Stimulated activated CD4-positive, alpha-beta T cell treated with anti-CD3 and anti-CD28 coated beads, Interleukin-4, amount 100 ng/mL, for 4 hours (primary cell): ENCODE measurements at regions not wholly inside any gene's neighbourhood (a gene's known extent, or its start where the extent isn't known, plus 50 kb on each side); places are given as distances from the start of the nearest gene placed in this dataset.

Experiments used
- DNase-seq, 2 experiments: peaks; one replicate each; pipeline ENCODE4 v3.0.0-alpha.2; 2020

DNA sequence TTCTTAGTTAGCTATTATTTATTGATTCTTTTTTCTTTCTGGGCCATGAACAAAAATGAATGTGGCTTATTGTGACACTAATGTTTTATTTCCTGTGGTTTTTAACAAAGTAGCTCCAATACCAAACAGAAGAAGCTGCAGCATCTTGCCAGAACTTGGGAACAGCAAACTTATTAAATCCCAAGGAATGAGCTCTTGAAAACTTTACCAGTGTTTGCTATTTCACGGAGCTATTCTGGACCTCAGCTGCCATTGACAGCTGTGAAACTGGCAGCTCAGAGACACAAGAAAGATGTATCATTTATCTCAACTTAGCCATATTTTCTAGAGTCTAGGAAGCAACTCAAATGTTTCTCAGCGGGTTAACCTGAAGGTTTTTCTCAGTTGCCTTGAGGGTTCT, 91.0 kb upstream of the NEUROD1 start:
- DNase-seq: no peak

DNA sequence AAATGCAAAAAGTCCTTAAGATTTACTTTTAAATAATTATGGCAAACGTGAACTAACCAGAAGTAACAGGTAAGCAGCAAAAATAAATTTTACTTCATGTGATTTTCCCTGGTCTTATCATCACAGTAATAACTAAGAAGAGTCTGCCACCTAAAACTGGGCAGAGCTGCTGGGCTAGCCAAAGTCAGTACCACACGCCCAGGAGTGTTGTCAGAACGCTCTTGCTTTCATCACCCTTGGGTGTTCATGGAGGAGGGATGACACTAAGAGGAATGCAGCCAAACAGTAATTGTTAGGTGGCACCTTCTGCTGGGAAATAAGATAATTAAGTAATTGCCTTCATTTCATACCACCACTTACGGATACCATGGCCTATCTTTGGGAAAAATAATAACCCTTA, 92.0 kb upstream of the NEUROD1 start:
- DNase-seq: no peak

DNA sequence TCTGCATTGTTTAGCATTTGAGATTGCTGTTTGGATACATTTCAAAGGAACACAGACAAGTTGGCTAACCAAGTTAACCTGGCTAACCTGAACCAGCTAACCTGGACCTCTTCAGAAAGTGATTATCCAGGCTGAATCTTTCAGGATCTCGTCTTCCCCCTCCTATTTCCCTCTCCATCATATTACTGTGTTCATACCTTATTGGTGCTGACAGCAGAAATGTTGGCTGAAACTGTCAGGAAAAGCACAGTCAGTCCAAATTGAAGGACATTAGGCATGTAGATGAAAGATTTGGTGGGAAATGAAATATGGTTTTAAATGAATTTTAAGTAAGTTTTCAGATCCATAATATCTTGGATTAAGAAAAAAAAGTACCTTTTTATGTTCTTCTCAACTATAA, 92.5 kb upstream of the NEUROD1 start:
- DNase-seq: no peak

DNA sequence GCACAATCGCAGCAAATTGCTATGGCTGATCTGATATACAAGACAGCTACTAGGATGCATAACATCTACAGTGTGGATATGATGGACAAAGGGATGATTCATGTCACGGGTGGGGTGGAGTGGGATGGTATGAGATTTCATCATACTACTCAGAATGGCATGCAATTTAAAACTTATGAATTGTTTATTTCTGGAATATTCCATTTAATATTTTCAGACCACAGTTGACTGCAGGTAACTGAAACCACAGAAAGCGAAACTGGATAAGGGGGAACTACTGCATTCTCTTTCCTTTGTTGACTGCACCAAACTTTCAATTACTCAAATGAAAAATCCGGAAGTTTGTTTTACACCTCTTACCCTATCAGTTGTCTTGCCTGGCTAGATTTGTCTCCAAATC, 94.4 kb upstream of the NEUROD1 start:
- DNase-seq: no peak

DNA sequence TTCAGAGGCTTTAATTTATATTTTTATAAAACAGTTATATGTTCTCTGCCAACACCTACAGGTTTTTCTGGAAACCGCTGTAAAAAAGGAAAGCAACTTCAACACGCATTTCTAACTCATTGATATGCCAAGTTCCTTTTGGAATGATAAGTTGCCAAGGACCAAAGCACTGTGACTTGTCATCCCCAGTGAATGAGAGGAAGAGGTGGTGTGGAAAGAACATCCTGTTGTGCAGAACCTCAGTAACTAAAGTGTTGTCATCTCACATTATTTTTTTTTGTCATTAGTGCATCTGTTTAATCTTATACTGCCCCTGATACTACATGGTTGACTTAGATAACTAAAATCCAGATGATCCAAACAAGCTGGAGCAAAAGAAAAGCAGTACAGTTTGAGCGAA, 96.0 kb upstream of the NEUROD1 start:
- DNase-seq: no peak

DNA sequence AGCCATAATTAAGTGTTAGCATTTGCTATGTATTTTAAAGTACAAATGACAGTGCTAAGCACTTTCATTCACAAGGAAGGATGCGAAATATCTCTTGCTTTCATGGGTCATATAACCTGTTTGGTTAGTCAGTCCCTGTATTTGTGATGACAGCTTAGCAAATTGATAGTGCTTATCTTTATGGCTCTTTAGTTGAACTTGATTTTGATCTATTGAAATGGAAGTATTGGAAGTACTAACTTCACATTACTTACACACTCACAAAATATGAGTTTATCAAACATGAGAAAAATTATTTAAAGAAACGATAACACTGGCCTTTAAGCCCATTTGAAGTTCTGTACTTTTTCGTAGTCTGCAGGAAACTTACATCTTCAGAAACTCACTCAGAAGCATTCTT, 97.4 kb upstream of the NEUROD1 start:
- DNase-seq: no peak

DNA sequence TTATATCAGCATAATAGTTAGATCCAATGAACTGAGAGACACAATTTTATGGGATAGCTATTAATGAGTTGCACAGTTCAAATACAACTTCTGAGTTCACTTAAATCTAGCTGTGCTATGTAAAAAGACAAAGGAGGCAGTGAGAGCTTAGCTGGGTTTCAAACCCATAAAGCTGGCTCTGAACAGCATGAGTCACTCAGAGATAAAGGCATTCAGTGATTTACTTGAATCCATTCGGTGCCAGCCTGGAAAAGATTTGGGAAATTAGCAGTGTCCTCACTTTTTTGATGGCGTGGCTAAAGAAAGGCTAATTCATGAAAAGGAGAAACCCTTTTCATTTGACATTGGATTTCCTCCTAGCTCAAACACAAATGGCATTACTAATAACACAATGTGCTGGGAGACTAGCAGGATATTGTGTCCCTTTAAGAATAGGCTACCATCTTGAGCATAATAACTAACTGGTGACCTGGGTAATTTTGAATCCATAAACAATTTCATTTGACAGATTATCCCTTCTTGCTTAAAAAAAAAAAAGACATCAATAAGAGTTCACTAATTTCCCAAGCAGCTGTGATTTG, 98.4 kb upstream of the NEUROD1 start:
- DNase-seq: no peak

DNA sequence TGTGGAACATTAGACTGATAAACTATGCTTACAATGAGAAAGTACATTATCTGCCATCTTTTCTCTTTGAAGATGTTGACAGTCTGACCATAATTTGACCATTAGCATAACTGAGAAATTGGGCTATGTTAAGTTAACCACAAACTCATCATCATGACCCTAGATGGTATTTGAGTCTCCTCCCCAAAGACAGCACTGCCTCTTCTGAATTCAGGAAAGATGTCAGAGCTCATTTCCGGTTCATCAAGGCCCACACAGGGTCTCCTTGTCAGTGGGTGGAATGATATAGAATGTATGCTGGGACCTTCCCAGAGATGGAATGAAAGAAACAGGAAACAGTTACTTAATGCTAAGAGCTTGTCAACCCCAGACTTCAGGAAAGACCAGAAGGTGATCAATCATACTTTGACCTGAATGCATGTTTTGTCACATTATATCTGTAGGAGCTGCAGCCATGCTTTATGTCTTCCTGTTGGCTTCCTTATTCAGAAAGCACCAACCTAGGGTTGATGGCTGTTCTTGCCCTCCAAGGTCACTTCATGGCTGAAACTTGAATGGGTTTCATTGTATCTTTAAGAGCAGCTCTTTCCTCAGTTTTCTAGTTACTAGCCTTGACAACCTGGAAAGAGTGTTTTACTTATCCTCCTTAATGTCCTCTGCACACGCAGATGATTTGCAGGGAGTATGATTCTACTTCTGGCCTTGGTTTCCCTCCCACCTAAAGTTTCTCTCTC, 99.1 kb upstream of the NEUROD1 start:
- DNase-seq: no peak

DNA sequence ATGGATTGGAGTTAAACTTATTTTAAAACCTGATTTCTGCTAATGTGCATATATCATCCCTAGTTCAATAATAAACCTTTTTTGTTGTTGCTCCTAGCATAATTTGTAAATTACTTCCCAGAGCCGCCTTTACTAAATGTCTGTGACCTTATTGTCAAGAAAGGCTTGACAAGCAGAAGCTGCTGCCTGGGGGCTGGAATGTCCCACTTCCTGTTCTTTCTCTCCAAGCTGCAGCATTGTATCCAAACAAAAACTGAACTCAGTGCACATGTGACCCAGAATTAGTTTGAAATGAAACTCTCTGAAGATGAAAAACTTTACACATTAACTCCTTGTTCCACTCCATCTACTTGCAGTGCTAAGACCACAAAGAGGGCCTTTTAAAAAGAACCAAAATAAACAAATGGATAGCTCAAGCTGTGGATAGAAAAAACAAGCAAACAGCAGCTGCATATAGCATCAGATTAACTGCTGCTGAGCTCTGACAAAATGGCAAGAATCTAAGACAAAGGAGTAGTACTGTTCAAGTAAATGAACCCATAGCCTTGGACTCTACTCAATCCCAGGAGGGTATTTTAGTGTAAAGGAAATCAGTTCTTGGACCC, 99.8 kb upstream of the NEUROD1 start:
- DNase-seq: no peak

DNA sequence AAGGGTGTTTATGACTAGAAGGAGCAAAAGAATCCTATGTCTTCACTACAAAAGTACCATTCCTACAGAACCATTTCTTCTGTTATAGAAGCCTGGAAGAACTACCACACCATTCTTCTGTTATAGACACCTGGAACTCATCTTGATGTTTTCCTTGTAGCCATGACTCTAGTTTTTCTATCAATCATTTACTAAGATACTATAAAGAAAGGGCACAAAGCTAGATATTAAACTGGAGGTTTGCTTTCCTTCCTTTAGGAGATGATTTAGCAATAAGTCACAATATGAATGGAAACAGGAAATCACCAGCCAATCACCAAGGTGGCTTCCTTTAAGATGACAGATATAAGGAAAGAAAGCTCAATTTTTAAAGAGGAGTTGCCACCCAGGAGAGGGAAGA, 100.3 kb upstream of the NEUROD1 start:
- no peak for DNase-seq

DNA sequence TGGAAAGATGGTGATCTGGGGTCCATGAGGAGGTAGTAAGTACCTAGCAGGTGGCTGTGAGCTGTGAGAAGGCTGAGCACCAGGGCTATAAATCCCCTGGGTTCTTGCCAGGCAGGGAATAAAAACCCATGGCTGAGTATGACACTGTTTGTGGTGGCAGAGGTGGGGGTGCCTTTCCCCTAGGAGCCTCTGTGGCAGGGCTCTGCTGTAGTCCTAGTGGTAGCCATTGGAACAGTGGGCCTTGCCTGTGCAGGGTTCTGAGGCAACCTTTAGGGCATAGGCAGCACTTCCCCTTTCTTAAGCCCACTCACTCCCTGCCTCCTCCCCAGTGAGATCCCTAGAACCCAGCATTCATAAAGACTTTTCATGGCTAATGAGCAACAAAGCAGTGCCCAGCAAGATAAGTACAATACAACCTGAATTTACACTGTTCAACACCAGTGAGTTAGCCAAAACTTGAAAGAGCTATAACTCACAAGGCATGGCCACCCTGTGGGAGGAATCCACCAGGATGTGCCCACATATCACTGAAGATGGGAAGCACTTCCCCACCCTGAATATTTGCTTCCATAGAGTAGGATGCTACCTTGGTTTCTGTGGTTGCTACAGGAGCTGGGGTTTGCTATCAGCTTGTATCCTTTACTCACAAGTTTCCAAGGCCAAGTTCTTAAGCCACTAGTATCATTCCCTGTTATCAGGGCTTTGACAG, 100.9 kb upstream of the NEUROD1 start:
- DNase-seq: no peak

DNA sequence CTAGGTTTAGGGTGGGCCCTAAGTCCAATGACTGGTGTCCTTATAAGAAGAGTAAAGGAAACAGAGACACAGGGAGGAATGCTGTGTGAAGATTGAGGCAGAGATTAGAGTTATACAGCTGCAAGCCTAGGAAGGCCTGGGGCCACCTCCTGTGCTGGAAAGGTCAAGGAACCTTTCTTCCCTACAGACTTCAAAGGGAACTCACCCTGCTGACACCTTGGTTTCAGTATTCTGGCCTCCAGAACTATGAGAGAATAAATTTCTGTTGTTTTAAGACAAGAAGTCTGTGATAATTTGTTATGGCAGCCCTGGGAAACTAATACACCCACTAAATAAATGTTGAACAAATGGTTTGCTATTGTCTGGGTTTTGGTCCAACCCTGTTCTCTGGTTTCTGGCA, 102.3 kb upstream of the NEUROD1 start:
- DNase-seq: no peak

DNA sequence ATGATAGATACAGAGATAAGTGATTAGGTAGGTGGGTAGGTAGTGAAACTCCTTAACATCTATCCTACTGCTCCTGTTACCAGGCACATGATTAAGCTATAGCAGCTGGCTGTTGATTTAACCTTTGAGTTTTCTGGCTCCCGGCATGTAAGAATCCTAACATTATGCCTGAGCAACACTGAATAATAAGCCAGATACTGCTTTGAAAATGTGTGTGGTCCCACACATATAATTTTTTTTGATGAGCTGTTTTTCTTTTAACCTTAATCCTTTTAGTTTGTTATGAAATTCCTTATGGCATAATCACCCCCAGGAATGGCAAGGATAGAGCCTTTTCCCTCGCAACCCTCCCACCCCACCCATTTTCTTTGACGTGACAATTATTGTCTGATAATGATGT, 104.2 kb upstream of the NEUROD1 start:
- no peak for DNase-seq

DNA sequence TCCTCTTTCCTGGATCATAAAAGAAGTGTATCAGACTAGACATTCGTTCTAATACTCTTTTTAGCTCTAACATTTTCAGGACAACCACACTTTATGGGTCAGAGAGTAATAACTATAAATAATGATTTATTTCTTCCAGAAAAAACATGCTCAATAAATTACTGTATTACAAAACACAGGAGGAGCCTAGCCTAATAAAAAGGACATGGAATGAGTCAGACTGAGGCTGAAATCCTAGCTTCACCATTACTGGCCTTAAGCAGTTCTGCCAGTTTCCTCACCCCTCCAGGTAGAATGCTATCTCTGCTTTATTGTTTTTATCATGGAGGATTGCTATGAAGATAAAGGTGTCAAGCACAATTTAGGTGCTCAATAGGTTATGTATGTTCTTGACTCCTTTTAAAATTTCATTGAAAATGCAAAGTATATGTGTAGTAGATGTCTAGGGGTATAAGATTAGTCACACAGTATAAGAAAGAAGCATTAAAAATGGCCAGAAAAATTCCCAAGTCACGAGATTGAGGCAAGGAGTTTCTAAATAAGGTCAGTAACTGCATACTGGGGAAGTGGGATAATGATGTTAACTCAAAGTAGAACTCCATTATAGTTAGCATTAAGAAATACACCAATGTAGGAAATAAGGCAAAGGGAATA, 105.5 kb upstream of the NEUROD1 start:
- DNase-seq: no peak

DNA sequence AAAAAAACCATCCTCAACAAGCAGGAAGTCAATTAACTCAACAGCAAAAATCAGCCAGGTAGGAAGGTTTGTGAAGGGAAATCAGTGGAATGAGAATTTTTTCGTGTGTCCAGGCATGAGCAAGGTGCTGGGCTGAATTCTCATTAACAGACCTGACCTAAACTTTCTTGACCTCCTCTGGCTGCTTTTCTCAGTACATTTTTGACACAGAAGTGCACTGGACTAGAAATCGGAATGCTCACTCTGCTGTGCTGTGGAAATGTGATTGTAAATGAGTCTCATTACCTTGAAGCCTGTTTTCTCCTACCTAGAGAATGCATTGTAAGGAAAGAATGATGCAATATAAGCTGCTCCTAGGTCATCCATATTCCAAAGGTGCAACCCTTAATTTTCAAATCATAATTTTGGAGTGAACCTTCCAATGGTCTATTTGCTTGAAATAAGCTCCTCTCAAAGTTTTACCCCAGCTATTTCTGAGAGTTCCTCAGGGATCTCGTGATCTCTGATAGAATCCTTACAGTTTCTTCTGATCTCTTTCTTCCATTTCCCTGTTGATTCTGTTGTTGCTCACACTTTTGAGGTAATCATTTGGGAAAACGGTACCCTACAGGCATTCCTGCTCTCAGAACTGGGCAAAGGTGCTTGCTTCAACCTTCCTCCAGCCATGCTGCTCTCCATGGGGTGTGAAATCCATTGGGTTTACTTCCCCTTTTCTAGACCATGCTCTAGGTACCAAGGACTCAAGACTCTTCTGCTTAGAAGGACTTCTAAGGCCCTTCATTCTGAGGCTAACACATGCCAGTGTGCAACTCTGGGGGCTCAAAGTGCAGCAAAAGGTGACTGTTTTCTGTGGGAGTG, 104.9 kb upstream of the ITPRID2 start:
- DNase-seq: no peak

DNA sequence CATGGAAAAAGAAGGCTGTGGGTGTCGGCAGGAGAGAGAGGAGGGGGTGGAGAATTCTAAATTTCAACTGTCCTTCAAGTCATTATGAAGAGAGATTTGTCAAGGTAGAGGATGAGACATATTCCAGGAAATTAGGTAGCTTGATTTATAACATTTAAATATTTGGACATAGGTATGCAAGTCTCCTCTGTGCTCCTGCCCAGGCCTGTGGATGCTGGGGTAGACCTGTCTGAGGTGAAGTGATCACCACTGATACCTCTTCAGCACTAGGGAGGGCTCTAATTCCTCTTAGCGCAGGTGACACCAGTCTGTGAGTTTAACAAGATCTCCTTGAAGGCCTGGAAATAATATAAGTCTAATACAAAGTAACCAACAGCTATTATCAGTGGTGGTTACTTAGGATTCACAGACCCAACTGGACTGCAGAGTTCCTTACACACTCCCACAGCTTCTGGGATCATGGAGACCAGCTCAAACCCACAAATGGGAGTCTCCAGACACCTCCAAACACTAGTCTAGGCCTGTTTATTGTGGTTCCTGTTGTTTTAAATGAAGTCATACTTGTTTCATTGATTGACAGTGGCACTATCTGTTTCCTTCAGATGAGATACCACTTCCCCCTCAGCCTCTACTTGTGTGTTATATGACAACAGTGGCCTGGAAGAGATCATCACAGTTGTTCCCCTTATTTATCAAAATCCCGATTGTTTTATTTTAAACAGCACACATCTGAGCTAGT, 104.1 kb upstream of the ITPRID2 start:
- DNase-seq: no peak

DNA sequence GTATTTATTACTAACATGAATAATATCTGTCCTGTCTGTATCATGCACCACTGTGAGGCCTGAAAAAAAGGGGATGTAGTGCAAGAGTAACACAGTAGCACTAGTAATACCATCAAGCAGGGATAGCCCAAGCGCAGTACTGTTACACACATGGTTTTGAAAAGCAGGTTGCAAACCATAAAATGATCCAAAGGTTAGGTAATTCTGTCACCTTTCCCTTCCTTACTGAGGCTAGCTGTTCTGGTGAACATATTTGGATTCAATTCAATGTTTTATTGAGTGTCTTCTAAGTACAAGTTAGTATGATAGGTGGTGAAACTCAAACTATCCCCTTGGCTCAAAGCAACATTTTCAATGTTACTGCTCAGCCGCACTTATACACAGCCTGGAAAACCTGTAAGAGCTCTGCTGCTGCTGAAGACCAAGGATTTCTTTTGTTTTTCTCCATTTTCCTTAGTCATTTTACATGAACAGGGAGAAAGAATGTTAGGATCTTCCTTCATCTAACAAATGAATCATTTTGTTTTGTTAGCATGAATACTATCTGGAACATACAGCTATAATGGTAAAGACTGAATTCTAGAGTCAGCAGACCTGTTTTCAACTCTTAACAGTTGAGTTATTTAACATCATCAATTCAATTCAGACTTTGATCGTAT, 102.5 kb upstream of the ITPRID2 start:
- no peak for DNase-seq

DNA sequence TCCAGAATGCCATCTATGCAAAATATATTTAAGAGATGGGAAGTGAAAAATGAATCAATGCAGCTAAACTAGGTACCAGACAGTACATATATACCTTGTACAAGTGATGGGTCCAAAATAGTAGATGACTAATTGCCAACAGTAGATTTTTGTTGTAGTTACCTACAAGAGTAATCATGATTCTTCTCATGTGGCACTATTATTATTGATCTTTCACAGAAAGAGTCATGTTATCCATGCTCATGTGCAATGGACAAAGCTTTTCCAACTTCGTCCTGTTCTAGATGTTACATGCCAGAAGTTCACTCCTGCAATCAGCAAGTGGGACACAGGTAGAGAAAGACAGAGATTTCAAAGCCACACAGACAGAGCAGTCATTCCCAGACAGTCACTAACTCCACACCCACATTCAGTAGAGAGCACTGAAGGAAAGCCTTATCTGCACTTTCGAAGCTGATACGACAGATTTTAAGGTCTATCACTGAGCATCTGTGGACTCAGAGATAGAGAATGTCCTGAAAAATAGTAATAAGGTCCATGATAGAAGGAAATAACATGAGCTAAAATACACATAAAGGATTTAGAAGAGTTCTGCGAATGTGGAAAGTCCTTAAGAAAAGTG, 101.6 kb upstream of the ITPRID2 start:
- no peak for DNase-seq

DNA sequence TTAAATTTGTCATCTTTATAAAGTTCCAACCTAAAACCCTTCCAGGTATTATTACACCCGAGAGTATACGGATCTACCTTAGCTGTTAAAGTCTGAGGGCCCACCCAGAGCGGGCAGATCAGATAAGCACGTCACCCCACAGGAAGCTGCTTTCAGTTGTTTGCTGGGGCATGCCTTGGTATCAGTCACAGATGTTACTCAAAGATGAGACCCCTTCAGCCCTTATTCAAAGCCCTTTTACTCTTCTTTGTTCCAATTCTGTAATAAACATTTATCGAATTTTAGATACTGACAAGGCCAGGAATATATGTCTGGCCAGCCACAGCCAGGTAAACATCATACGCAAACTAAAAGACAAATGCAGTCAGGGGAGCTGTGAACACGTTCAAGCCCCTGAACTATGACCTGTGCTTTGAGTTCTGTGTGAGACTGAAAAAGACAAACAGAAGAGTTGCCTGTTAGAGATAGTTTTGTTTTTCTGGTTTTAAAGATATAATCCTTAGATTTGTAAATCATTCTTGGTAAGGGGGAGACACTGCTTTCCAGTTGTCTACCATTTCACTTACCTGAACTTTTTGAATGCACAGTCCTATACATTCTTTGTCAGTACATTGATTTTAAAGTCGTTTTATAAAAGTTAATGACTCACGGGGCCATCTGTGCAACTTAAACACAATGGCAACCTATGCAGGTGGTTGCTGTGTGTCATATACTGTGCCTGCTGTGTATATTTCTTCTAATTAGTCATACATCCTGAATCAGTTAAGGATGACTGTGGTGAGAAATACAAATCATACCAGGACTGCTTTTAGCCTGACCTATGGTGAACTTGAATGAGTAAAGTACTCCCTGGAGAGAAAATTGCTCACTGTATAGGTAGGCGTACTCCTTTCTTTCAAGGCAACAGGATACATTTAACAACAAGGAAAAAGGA, 100.5 kb upstream of the ITPRID2 start:
- DNase-seq: no peak

DNA sequence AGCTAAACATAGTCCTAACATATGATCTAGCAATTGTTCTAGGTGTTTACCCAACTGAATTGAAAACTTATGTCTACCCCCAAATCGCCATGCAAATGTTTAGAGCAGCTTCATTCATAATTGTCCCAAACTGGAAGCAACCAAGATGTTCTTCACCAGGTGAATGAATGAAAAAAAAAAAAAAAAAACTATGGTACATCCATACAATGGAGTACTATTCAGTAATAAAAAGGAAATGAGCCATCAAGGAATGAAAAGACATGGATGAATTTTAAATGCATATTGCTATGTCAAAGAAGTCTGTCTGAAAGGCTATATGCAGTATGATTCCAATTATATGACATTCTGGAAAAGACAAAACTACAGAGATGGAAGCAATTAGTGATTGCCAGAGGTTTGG, 98.6 kb upstream of the ITPRID2 start:
- no peak for DNase-seq
